WTC11 (cell line): ENCODE measurements at regions not wholly inside any gene's neighbourhood (a gene's known extent, or its start where the extent isn't known, plus 50 kb on each side); places are given as distances from the start of the nearest gene placed in this dataset.

Experiments used
- CBFB ChIP-seq: sonication (generic); formaldehyde crosslinking; IDR thresholded peaks from 2 replicates; pipeline ENCODE4 v1.8.1; 2022; ENCODE audit warnings: mild to moderate bottlenecking, low read depth, missing genetic modification reagents
- CREB1 ChIP-seq: sonication (generic); formaldehyde crosslinking; IDR thresholded peaks from 2 replicates; pipeline ENCODE4 v1.8.0; 2023; ENCODE audit warnings: mild to moderate bottlenecking, missing genetic modification reagents
- CTCF ChIP-seq: fragments of 200-600 bp; IDR thresholded peaks from 2 replicates; pipeline ENCODE4 v1.8.0; 2022; ENCODE audit warnings: antibody characterized with exemption
- E2F4 ChIP-seq: sonication (generic); formaldehyde crosslinking; IDR thresholded peaks from 2 replicates; pipeline ENCODE4 v1.8.1; 2022; ENCODE audit warnings: low read depth, mild to moderate bottlenecking, moderate library complexity, missing genetic modification reagents, borderline replicate concordance
- FOXJ3 ChIP-seq: sonication (generic); formaldehyde crosslinking; IDR thresholded peaks from 2 replicates; pipeline ENCODE4 v1.9.0; 2021; ENCODE audit warnings: missing genetic modification reagents, mild to moderate bottlenecking, borderline replicate concordance
- FOXK1 ChIP-seq: sonication (generic); formaldehyde crosslinking; IDR thresholded peaks from 2 replicates; pipeline ENCODE4 v1.8.0; 2022; ENCODE audit warnings: mild to moderate bottlenecking, moderate library complexity, missing genetic modification reagents
- FOXP1 ChIP-seq: sonication (generic); formaldehyde crosslinking; IDR thresholded peaks from 2 replicates; pipeline ENCODE4 v1.8.0; 2022; ENCODE audit warnings: missing genetic modification reagents, mild to moderate bottlenecking, moderate library complexity, borderline replicate concordance
- IRF2 ChIP-seq: sonication (generic); formaldehyde crosslinking; IDR thresholded peaks from 2 replicates; pipeline ENCODE4 v1.8.0; 2022; ENCODE audit warnings: low read depth, missing genetic modification reagents, borderline replicate concordance
- MYBL2 ChIP-seq: sonication (generic); formaldehyde crosslinking; IDR thresholded peaks from 2 replicates; pipeline ENCODE4 v1.8.1; 2023; ENCODE audit warnings: mild to moderate bottlenecking, moderate library complexity, missing genetic modification reagents
- ZBTB43 ChIP-seq: sonication (generic); formaldehyde crosslinking; IDR thresholded peaks from 2 replicates; pipeline ENCODE4 v1.8.1; 2023; ENCODE audit warnings: mild to moderate bottlenecking, missing genetic modification reagents
- ZNF317 ChIP-seq: sonication (generic); formaldehyde crosslinking; IDR thresholded peaks from 2 replicates; pipeline ENCODE4 v1.8.1; 2023; ENCODE audit warnings: low read depth, mild to moderate bottlenecking, moderate library complexity, missing genetic modification reagents, borderline replicate concordance
- ZNF532 ChIP-seq: fragments of 250-450 bp; sonication (Bioruptor Pico); IDR thresholded peaks from 2 replicates; pipeline ENCODE4 v1.9.0; 2021; ENCODE audit warnings: mild to moderate bottlenecking, borderline replicate concordance
- TF ChIP-seq, protein P1 (sequence below): sonication (generic); formaldehyde crosslinking; IDR thresholded peaks from 2 replicates; pipeline ENCODE4 v1.8.0; 2022; ENCODE audit warnings: mild to moderate bottlenecking, missing genetic modification reagents
- TF ChIP-seq, protein P2 (sequence below): sonication (generic); formaldehyde crosslinking; IDR thresholded peaks from 2 replicates; pipeline ENCODE4 v1.8.0; 2022; ENCODE audit warnings: mild to moderate bottlenecking, missing genetic modification reagents

GRCh38 chr10:53607691-53608090 lies 835.1 kb upstream of the MBL2 start:
- TF ChIP-seq, protein P1, sequence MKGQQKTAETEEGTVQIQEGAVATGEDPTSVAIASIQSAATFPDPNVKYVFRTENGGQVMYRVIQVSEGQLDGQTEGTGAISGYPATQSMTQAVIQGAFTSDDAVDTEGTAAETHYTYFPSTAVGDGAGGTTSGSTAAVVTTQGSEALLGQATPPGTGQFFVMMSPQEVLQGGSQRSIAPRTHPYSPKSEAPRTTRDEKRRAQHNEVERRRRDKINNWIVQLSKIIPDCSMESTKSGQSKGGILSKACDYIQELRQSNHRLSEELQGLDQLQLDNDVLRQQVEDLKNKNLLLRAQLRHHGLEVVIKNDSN, result no peak
- TF ChIP-seq FOXP1 (CRISPR knock-in tag) (no peak), CTCF (no peak), E2F4 (CRISPR knock-in tag) (no peak), FOXJ3 (no peak), IRF2 (CRISPR knock-in tag) (no peak), CREB1 (no peak), ZNF532 (no peak), CBFB (no peak), ZNF317 (no peak), ZBTB43 (CRISPR knock-in tag) (no peak), MYBL2 (CRISPR knock-in tag) (no peak), FOXK1 (no peak)
- TF ChIP-seq, protein P2, sequence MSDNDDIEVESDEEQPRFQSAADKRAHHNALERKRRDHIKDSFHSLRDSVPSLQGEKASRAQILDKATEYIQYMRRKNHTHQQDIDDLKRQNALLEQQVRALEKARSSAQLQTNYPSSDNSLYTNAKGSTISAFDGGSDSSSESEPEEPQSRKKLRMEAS (CRISPR knock-in tag), result no peak
